ENCODE measurements at regions not wholly inside any gene's neighbourhood (a gene's known extent, or its start where the extent isn't known, plus 50 kb on each side); places are given as distances from the start of the nearest gene placed in this dataset.

DNA sequence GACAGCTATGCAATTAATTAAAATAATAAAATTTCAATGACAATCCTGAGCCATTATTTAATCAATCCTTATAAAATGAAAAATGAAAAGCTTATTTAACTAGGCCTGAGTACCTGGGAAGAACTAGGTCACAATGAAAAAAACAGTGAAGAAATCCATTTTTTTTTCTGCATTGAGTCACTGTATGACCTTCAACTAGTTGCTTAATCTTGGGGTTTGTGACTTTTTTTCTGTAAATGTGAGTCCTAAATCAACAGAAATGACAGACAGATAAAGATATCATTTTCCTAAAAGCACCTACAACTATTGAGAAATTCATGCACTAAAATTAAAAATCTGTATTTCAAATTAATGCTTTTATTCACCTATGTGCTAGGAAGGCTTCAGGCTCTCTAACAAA lies 96.8 kb downstream of the TMEM26 start:
- TF ChIP-seq, protein P1, sequence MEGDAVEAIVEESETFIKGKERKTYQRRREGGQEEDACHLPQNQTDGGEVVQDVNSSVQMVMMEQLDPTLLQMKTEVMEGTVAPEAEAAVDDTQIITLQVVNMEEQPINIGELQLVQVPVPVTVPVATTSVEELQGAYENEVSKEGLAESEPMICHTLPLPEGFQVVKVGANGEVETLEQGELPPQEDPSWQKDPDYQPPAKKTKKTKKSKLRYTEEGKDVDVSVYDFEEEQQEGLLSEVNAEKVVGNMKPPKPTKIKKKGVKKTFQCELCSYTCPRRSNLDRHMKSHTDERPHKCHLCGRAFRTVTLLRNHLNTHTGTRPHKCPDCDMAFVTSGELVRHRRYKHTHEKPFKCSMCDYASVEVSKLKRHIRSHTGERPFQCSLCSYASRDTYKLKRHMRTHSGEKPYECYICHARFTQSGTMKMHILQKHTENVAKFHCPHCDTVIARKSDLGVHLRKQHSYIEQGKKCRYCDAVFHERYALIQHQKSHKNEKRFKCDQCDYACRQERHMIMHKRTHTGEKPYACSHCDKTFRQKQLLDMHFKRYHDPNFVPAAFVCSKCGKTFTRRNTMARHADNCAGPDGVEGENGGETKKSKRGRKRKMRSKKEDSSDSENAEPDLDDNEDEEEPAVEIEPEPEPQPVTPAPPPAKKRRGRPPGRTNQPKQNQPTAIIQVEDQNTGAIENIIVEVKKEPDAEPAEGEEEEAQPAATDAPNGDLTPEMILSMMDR (IDR thresholded peaks at IDR 0.05; ENCODE audit: borderline replicate concordance, insufficient read depth, low read depth, low read length), result no peak
- no peak overlapping the region for H3K4me3 ChIP-seq (ENCODE audit: low read depth, low read length)

DNA sequence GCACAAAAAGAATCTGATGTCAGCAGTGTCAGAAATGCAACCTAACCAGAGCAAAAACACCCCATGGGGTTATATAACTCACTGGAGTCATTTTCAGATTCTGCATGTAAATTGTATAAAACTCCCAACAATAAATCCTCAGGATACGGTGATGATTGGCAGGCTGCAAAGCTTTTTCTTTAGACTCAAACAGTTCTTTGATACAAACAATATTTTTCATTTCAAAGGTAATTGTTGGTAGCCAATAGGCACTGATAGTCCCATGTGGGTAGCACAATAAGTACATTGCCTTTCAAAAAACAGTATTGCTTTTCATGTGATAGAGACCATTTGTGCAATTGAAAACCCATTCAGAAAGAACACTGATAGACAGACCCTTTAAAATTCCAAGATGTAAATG lies 98.0 kb downstream of the TMEM26 start:
- TF ChIP-seq, protein P1 (IDR thresholded peaks at IDR 0.05; ENCODE audit: borderline replicate concordance, insufficient read depth, low read depth, low read length), result no peak
- no peak overlapping the region for H3K4me3 ChIP-seq (ENCODE audit: low read depth, low read length)

DNA sequence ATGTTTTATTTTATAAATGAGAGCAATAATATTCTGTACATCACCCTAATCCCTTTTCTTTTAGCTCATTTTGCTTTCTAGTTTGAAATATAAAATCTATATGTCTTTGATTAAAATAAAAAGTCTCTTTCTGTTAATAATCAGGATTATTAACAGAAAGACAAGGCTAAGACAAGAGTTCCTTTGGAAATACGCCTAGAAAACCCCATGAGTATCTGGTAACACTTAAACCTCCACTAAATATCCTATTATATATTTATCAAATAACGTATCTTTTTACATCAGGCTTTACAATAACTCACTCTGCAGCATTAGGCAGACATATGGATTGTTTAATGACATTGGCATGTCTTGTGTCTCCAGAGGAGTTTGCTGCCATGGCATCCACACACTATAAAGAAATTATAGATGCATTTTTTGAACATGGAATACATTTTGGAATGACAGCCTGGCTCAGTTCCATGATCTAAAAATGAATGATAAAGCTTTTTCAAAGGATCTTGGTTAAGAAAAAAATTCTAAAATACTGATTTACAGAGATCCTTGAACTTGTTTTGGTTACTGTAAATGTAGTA lies 98.7 kb downstream of the TMEM26 start:
- no peak overlapping the region for H3K4me3 ChIP-seq (ENCODE audit: low read depth, low read length)
- TF ChIP-seq, protein P1 (IDR thresholded peaks at IDR 0.05; ENCODE audit: borderline replicate concordance, insufficient read depth, low read depth, low read length), result no peak

DNA sequence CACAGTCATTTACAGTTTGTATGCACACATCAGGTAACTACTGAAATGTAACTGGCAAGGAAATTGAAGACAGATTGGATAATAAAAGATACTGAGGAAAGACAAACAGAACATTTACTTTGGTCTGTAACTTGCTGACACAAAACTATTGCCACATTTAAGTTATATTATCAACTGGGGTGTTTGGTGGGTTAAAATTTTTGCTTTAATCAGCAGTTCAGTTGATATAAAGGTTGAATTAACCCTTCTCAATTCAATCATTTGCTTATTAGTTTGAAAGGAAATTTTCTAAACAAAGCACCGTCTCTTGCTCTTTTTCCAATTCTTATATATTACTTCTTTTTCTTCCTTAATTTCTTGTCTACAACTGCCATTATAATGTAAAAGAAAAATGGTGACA lies 102.4 kb downstream of the TMEM26 start:
- no peak overlapping the region for H3K4me3 ChIP-seq (ENCODE audit: low read depth, low read length)
- TF ChIP-seq, protein P1 (IDR thresholded peaks at IDR 0.05; ENCODE audit: borderline replicate concordance, insufficient read depth, low read depth, low read length), result no peak

DNA sequence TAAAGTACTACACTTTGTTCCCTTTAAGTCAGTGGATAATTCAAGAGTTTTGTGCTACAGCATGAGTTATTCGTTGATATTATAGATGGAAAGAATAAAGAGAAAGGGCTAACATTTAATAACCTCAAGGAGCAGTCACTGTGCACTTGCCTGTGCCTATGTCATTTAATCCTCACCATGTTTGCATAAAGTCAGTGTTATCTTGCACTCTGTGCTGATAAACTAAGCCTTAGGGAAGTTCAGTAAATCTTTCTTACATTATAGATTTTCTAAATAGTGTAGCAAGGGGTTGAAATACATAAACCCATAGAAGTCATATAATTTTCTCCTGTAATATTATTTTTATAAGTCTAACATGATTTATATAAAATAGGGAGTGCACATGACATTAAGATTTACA lies 103.1 kb downstream of the TMEM26 start:
- H3K4me3 ChIP-seq (ENCODE audit: low read depth, low read length), result no peak overlapping the region
- TF ChIP-seq, protein P1 (IDR thresholded peaks at IDR 0.05; ENCODE audit: borderline replicate concordance, insufficient read depth, low read depth, low read length), result no peak

DNA sequence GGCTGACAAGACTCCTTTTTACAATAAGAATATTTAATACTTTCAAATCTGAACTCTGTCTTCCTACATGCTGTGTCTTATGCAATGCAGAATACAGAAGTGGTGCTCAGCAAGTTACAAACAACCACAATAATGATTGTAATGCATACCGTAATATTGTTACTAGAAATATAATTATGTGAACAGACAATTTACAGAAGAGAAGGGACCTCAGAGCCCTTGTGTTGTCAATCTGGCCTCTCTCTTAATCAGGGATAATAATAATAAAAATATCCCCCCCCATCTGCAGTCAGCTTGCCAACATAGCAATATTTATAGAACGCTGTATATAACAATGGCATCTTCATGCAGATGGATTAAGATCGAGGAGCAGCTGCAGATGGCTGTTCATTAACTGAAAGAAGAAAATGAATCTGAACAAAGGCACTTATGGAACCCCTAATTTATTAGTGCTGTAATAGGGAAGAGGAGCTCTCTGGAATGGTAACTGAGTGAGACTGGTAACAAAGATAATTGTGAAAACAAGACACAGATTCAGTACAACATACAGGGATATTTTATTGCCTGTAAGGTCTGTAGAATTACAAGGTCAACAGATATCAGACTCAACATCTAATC lies 106.3 kb downstream of the TMEM26 start:
- no peak overlapping the region for H3K4me3 ChIP-seq (ENCODE audit: low read depth, low read length)
- TF ChIP-seq, protein P1 (IDR thresholded peaks at IDR 0.05; ENCODE audit: borderline replicate concordance, insufficient read depth, low read depth, low read length), result no peak

DNA sequence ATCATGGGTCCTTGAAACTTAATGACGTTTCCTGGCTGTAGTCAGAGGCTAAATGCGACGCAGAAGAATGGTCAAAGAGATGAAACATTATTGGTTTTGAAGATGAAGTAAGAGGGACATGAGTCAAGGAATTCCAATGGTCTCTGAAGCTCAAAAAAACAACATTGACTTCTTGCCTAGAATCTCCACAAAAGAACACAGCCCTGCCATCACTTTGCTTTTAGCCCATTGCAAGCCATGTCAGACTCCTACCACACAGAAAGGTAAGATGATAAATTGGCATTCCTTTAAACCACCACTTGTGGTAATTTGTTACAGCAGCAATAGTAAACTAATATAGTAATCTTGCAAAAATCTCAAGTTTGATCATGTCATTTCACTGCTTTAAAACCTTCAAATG lies 109.4 kb downstream of the TMEM26 start:
- TF ChIP-seq, protein P1 (IDR thresholded peaks at IDR 0.05; ENCODE audit: borderline replicate concordance, insufficient read depth, low read depth, low read length), result no peak
- no peak overlapping the region for H3K4me3 ChIP-seq (ENCODE audit: low read depth, low read length)

Measured in GM12875 (cell line).